CD4-positive, alpha-beta T cell (primary cell): ENCODE measurements at regions not wholly inside any gene's neighbourhood (a gene's known extent, or its start where the extent isn't known, plus 50 kb on each side); places are given as distances from the start of the nearest gene placed in this dataset.

ENCODE experiments used
- ATAC-seq: fragments of 200-7000 bp; cut with Tn5 transposase; one replicate; pipeline ENCODE4 v1.10.0; 2022; ENCODE audit warnings: mild to moderate bottlenecking; ENCODE audit not compliant: poor library complexity
- CTCF ChIA-PET: fragments of 350-600 bp; sonication (Branson Sonifier 250); formaldehyde crosslinking; loops from one replicate; lab custom pipeline; 2021; ENCODE audit warnings: antibody characterized with exemption, inconsistent platforms; lab: Charles Lee
- POLR2A ChIA-PET: fragments of 350-600 bp; sonication (Branson Sonifier 250); formaldehyde crosslinking; loops from one replicate; lab custom pipeline; 2021; ENCODE audit warnings: antibody characterized with exemption, inconsistent platforms; lab: Charles Lee
- DNase-seq, 14 experiments: peaks; one replicate each; pipeline ENCODE4 v3.0.0-alpha.2; 2013 to 2020; ENCODE audit warnings: mixed read lengths in 2 of 14
- H3K27ac ChIP-seq, 2 donors: one replicate each; pipeline versions ENCODE4 v1.5.1 to v1.7.0; 2013; ENCODE audit warnings: low read length in 2 of 2, low read depth in 1 of 2, mild to moderate bottlenecking in 1 of 2
- H3K27me3 ChIP-seq, 2 experiments: 1 replicate in 1 of 2; 2 replicates in 1 of 2; pipeline versions ENCODE4 v1.6.1 to v1.7.0; 2013; ENCODE audit warnings: low read length in 2 of 2, control low read depth in 1 of 2, mild to moderate bottlenecking in 1 of 2, moderate library complexity in 1 of 2; ENCODE audit not compliant: insufficient read depth in 2 of 2, control insufficient read depth in 1 of 2
- H3K36me3 ChIP-seq: one replicate; pipeline ENCODE4 v1.6.1; 2013; ENCODE audit warnings: low read length, control low read depth; ENCODE audit not compliant: insufficient read depth
- H3K4me1 ChIP-seq: one replicate; pipeline ENCODE4 v1.6.1; 2013; ENCODE audit warnings: low read length, control low read depth; ENCODE audit not compliant: insufficient read depth
- H3K4me3 ChIP-seq: one replicate; pipeline ENCODE4 v1.5.1; 2013; ENCODE audit warnings: mild to moderate bottlenecking, low read length, moderate library complexity
- H3K9me3 ChIP-seq, 2 experiments: 1 replicate in 1 of 2; 2 replicates in 1 of 2; pipeline versions ENCODE4 v1.6.1 to v1.7.0; 2013; ENCODE audit warnings: low read length in 2 of 2, mild to moderate bottlenecking in 2 of 2, control low read depth in 1 of 2, moderate library complexity in 1 of 2; ENCODE audit not compliant: control insufficient read depth in 1 of 2, insufficient read depth in 1 of 2
- H3K27ac Mint-ChIP-seq: one replicate; pipeline ENCODE4 v1.8.0; 2020; ENCODE audit warnings: mixed read lengths
- H3K27me3 Mint-ChIP-seq: one replicate; pipeline ENCODE4 v1.8.0; 2021; ENCODE audit warnings: mixed read lengths
- H3K36me3 Mint-ChIP-seq: one replicate; pipeline ENCODE4 v1.8.0; 2021; ENCODE audit warnings: low read depth, mixed read lengths
- H3K4me1 Mint-ChIP-seq: one replicate; pipeline ENCODE4 v1.8.0; 2021; ENCODE audit warnings: low read depth, mixed read lengths
- H3K4me3 Mint-ChIP-seq: one replicate; pipeline ENCODE4 v1.8.0; 2020; ENCODE audit warnings: mild to moderate bottlenecking, mixed read lengths
- H3K9me3 Mint-ChIP-seq: one replicate; pipeline ENCODE4 v1.8.0; 2020; ENCODE audit warnings: mixed read lengths
- CTCF ChIP-seq: fragments of 200-600 bp; IDR thresholded peaks from one replicate; pipeline ENCODE4 v1.8.0; 2022; ENCODE audit warnings: antibody characterized with exemption, mild to moderate bottlenecking
- intact Hi-C, 2 experiments: fragments of 100-400 bp; cut with DNase I in 1 of 2; cut with micrococcal nuclease in 1 of 2; formaldehyde crosslinking; loops; one replicate each; pipeline versions ENCODE4 v1.15.1 to v1.9.0; 2023 to 2025; cut with DNase I, micrococcal nuclease

GRCh38 chr9:134585746-134586706, 55.6 kb upstream of the COL5A1 start:
- TF ChIP-seq CTCF = no peak
- CTCF ChIA-PET = no interaction called here

DNA sequence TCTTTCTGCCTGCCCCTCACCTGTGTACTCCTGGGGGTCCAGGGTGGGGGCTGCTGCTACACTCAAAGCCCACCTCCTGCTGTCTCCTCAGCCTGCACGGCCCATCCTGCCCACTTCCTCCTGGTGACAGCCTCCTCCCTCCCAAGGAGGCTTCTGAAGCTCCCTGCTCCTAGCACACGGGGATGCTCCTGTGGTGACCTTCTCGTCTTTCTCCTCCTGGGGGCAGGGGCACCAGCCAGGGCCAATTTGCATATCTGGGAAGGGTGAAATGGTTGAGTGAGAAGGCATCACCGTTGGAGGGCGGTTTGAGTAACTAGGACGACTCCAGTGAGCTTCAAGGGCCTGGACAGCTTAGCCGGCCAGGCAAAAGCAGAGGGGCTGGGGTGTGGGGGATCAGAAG, 51.9 kb upstream of the COL5A1 start:
- CTCF ChIA-PET = no interaction called here

More at GRCh38 chr9:134585746-134586706, 55.6 kb upstream of the COL5A1 start:
- POLR2A ChIA-PET = no interaction called here
- H3K27me3 ChIP-seq = peaks cover 2 to 5% of the 10 kb centered on the region in 2 experiments
- no peaks in the 10 kb centered on the region for H3K4me1 ChIP-seq
- H3K27ac Mint-ChIP-seq = no peak overlapping the region
- intact Hi-C loops = no loop called here
- ATAC-seq (no peak), DNase-seq (peak in 1 of 14 experiments; percentile 25)
- H3K36me3 ChIP-seq = no peaks in the 10 kb centered on the region
- H3K4me3 ChIP-seq = no peak overlapping the region
- peaks cover 0 to 7% of the 10 kb centered on the region in 2 experiments for H3K9me3 ChIP-seq
- H3K36me3 Mint-ChIP-seq = no peaks in the 10 kb centered on the region
- no peaks in the 10 kb centered on the region for H3K4me1 Mint-ChIP-seq
- no peak overlapping the region for H3K27ac ChIP-seq
- H3K27me3 Mint-ChIP-seq = peaks cover 18% of the 10 kb centered on the region
- no peak overlapping the region for H3K4me3 Mint-ChIP-seq
- no peaks in the 10 kb centered on the region for H3K9me3 Mint-ChIP-seq

More for the DNA sequence above, 51.9 kb upstream of the COL5A1 start:
- no peak overlapping the region for H3K27ac Mint-ChIP-seq
- H3K9me3 Mint-ChIP-seq = no peaks in the 10 kb centered on the region
- Histone ChIP-seq H3K36me3 (no peaks in the 10 kb centered on the region), H3K4me1 (no peaks in the 10 kb centered on the region), H3K27me3 (peaks cover 2 to 5% of the 10 kb centered on the region in 2 experiments), H3K9me3 (peaks cover 0 to 7% of the 10 kb centered on the region in 2 experiments), H3K27ac (no peak overlapping the region), H3K4me3 (no peak overlapping the region)
- intact Hi-C loops = no loop called here
- no peaks in the 10 kb centered on the region for H3K4me1 Mint-ChIP-seq
- POLR2A ChIA-PET = no interaction called here
- no peak overlapping the region for H3K4me3 Mint-ChIP-seq
- no peak for TF ChIP-seq CTCF
- H3K27me3 Mint-ChIP-seq = peaks cover 20% of the 10 kb centered on the region
- ATAC-seq = no peak
- no peaks in the 10 kb centered on the region for H3K36me3 Mint-ChIP-seq
- peak in 1 of 14 experiments; percentile 21 for DNase-seq
